ENCODE measurements at regions not wholly inside any gene's neighbourhood (a gene's known extent, or its start where the extent isn't known, plus 50 kb on each side); places are given as distances from the start of the nearest gene placed in this dataset.

- DNase-seq (no peak), ATAC-seq (ENCODE audit: low read depth) (no peak)
- Histone ChIP-seq H3K4me2 (ENCODE audit: low read depth, low read length) (no peak overlapping the region), H2BK20ac (ENCODE audit: low read depth, low read length) (no peak overlapping the region), H2AK5ac (ENCODE audit: low read depth, low read length) (no peak overlapping the region), H2AK9ac (replicated peaks; ENCODE audit: low read depth, low read length, poor library complexity) (no peak overlapping the region), H3K36me3 (ENCODE audit: control insufficient read depth, insufficient read depth, low read length) (no peaks in the 10 kb centered on the region), H2BK5ac (ENCODE audit: low read depth, low read length, poor library complexity, severe bottlenecking) (no peak overlapping the region), H3K23ac (ENCODE audit: low read depth, low read length) (no peak overlapping the region), H4K8ac (ENCODE audit: low read depth in 2 of 2, low read length in 2 of 2) (no peak overlapping the region), H3K4me1 (ENCODE audit: control insufficient read depth, insufficient read depth, low read length) (no peaks in the 10 kb centered on the region), H3K9ac (ENCODE audit: low read depth, low read length) (no peak overlapping the region), H2BK15ac (ENCODE audit: low read depth, low read length) (no peak overlapping the region), H3K56ac (ENCODE audit: extremely low read depth, insufficient read depth, low read length) (no peak overlapping the region), H3K4me3 (ENCODE audit: insufficient read depth, low read depth, low read length) (no peak overlapping the region), H3K27ac (ENCODE audit: insufficient read depth, low read length) (no peak overlapping the region), H3K4ac (ENCODE audit: low read depth, low read length) (no peak overlapping the region), H4K20me1 (ENCODE audit: insufficient read depth, low read length) (no peaks in the 10 kb centered on the region), H3K18ac (ENCODE audit: low read depth, low read length) (no peak overlapping the region), H3K9me1 (ENCODE audit: insufficient read depth, low read length) (no peaks in the 10 kb centered on the region), H3K9me3 (ENCODE audit: control insufficient read depth, insufficient read depth, low read length) (peaks cover 10% of the 10 kb centered on the region), H3K27me3 (ENCODE audit: control insufficient read depth, insufficient read depth, low read length) (no peaks in the 10 kb centered on the region), H4K91ac (ENCODE audit: insufficient read depth, low read depth, low read length) (no peak overlapping the region), H2BK120ac (ENCODE audit: low read depth, low read length) (no peak overlapping the region), H3K14ac (replicated peaks; ENCODE audit: low read depth, low read length) (no peak overlapping the region), H3K79me1 (ENCODE audit: low read depth in 1 of 2, low read length in 2 of 2) (no peaks in the 10 kb centered on the region), H4K5ac (ENCODE audit: low read depth, low read length) (no peak overlapping the region), H2AFZ (replicated peaks; ENCODE audit: low read length, poor library complexity) (no peak overlapping the region)
- CTCF ChIA-PET: no interaction called here
- dilution Hi-C loops (cut with HindIII; ENCODE audit: low sequenced_read_pairs, unreplicated experiment) (no loop called here), intact Hi-C loops (cut with micrococcal nuclease) (no loop called here), in situ Hi-C loops (cut with MboI; ENCODE audit: low sequenced_read_pairs) (no loop called here)
- no TSS peak for BruUV-seq (replicated peaks)
- WGBS, 2 experiments (ENCODE audit: extremely low coverage in 2 of 2, insufficient read length in 1 of 2): no CpG with 5 or more reads among the region's 3 CpGs
- TF ChIP-seq RFX5 (IDR thresholded peaks at IDR 0.05; ENCODE audit: low read depth, low read length) (no peak), MXI1 (IDR thresholded peaks at IDR 0.05; ENCODE audit: borderline replicate concordance, low read depth, low read length) (no peak), USF2 (IDR thresholded peaks at IDR 0.05; ENCODE audit: low read depth, low read length) (no peak), NFE2L2 (IDR thresholded peaks at IDR 0.05; ENCODE audit: low read depth, low read length) (no peak), MAFK (IDR thresholded peaks at IDR 0.05; ENCODE audit: low read depth, low read length) (no peak), POLR2A (IDR thresholded peaks at IDR 0.05; ENCODE audit: low read depth, low read length) (no peak), CTCF (conservative IDR thresholded peaks at IDR 0.05; ENCODE audit: low read depth, low read length) (no peak), ELK1 (IDR thresholded peaks at IDR 0.05; ENCODE audit: borderline replicate concordance, low read depth, low read length) (no peak), MAZ (IDR thresholded peaks at IDR 0.05; ENCODE audit: borderline replicate concordance, low read depth, low read length) (no peak), CEBPB (IDR thresholded peaks at IDR 0.05; ENCODE audit: low read depth, low read length) (no peak), RAD21 (IDR thresholded peaks at IDR 0.05; ENCODE audit: low read length) (no peak), SMC3 (IDR thresholded peaks at IDR 0.05; ENCODE audit: low read depth, low read length) (no peak), FOS (IDR thresholded peaks at IDR 0.05; ENCODE audit: low read depth, low read length) (no peak)
- POLR2A ChIA-PET (ENCODE audit: unreplicated experiment): no interaction called here
These were observed 428.0 kb upstream of the TRPC7 start for GRCh38 chr5:136793300-136793699.

Measured in IMR-90 (cell line).